Calu3 (cell line): ENCODE measurements at regions not wholly inside any gene's neighbourhood (a gene's known extent, or its start where the extent isn't known, plus 50 kb on each side); places are given as distances from the start of the nearest gene placed in this dataset.

Experiments
- BruUV-seq: library from RNA; stranded (reverse); fragments of 400-500 nt; replicated peaks from 2 replicates; lab custom pipeline; 2021; lab: Mats Ljungman, UMichigan
- CTCF ChIA-PET: fragments of 300-600 bp; sonication (Branson Sonifier 250); formaldehyde crosslinking; loops from one replicate; lab custom pipeline; 2022; ENCODE audit warnings: antibody characterized with exemption; lab: Charles Lee
- DNase-seq: peaks from one replicate; pipeline ENCODE4 v3.0.0; 2022
- H3K27ac Mint-ChIP-seq: one replicate; pipeline ENCODE4 v1.8.0; 2022; ENCODE audit warnings: mixed read lengths; ENCODE audit not compliant: unreplicated experiment
- H3K27me3 Mint-ChIP-seq: one replicate; pipeline ENCODE4 v1.8.0; 2022; ENCODE audit warnings: mixed read lengths; ENCODE audit not compliant: unreplicated experiment
- H3K36me3 Mint-ChIP-seq: one replicate; pipeline ENCODE4 v1.8.0; 2022; ENCODE audit warnings: mild to moderate bottlenecking, moderate library complexity, mixed read lengths; ENCODE audit not compliant: insufficient read depth, unreplicated experiment
- H3K4me1 Mint-ChIP-seq: one replicate; pipeline ENCODE4 v1.8.0; 2022; ENCODE audit warnings: mild to moderate bottlenecking, low read depth, mixed read lengths; ENCODE audit not compliant: unreplicated experiment
- H3K4me3 Mint-ChIP-seq: one replicate; pipeline ENCODE4 v1.8.0; 2022; ENCODE audit warnings: mild to moderate bottlenecking, low read depth, moderate library complexity, mixed read lengths; ENCODE audit not compliant: unreplicated experiment
- H3K9me3 Mint-ChIP-seq: one replicate; pipeline ENCODE4 v1.8.0; 2022; ENCODE audit warnings: low read depth, mixed read lengths; ENCODE audit not compliant: unreplicated experiment
- CTCF ChIP-seq: fragments of 200-600 bp; IDR thresholded peaks from one replicate; pipeline ENCODE4 v1.8.0; 2022; ENCODE audit warnings: antibody characterized with exemption; ENCODE audit not compliant: unreplicated experiment
- intact Hi-C: fragments of 100-400 bp; cut with micrococcal nuclease; formaldehyde crosslinking; loops from one replicate; pipeline ENCODE4 v1.10.0; 2022; ENCODE audit not compliant: unreplicated experiment

- no peak for TF ChIP-seq CTCF
- no peaks in the 10 kb centered on the region for H3K36me3 Mint-ChIP-seq
- no peaks in the 10 kb centered on the region for H3K27me3 Mint-ChIP-seq
- peaks cover 4% of the 10 kb centered on the region for H3K9me3 Mint-ChIP-seq
- CTCF ChIA-PET = interaction anchor here (0.9 kb wide), 1 partner anchor 23 kb away, joined by 3 read pairs; no protein-coding TSS in a partner anchor
- peaks cover 16% of the 10 kb centered on the region for H3K4me1 Mint-ChIP-seq
- peak; percentile 14 for DNase-seq
- intact Hi-C loops = no loop called here
- no peak overlapping the region for H3K4me3 Mint-ChIP-seq
- BruUV-seq = no TSS peak
- peak overlapping the region; percentile 50 for H3K27ac Mint-ChIP-seq
Measured at GRCh38 chr13:47621931-47622330, 379.1 kb downstream of the SUCLA2 start.

- H3K36me3 Mint-ChIP-seq = no peaks in the 10 kb centered on the region
- H3K27me3 Mint-ChIP-seq = no peaks in the 10 kb centered on the region
- DNase-seq = no peak
- intact Hi-C loops = no loop called here
- no peaks in the 10 kb centered on the region for H3K9me3 Mint-ChIP-seq
- no peak for TF ChIP-seq CTCF
- H3K4me3 Mint-ChIP-seq = no peak overlapping the region
- CTCF ChIA-PET = no interaction called here
- no peaks in the 10 kb centered on the region for H3K4me1 Mint-ChIP-seq
- no TSS peak for BruUV-seq
- H3K27ac Mint-ChIP-seq = no peak overlapping the region
Measured at GRCh38 chr13:47611664-47612288, 389.3 kb downstream of the SUCLA2 start.

GRCh38 chr13:47610687-47611086 lies 390.4 kb downstream of the SUCLA2 start:
- intact Hi-C loops = no loop called here
- Mint-ChIP-seq H3K27ac (no peak overlapping the region), H3K4me3 (no peak overlapping the region), H3K27me3 (no peaks in the 10 kb centered on the region), H3K9me3 (no peaks in the 10 kb centered on the region), H3K36me3 (no peaks in the 10 kb centered on the region), H3K4me1 (no peaks in the 10 kb centered on the region)
- BruUV-seq = no TSS peak
- DNase-seq = no peak
- no peak for TF ChIP-seq CTCF
- CTCF ChIA-PET = no interaction called here

GRCh38 chr13:47603365-47603764 lies 397.7 kb downstream of the SUCLA2 start:
- intact Hi-C loops = no loop called here
- no peaks in the 10 kb centered on the region for H3K36me3 Mint-ChIP-seq

More at GRCh38 chr13:47603365-47603764, 397.7 kb downstream of the SUCLA2 start:
- Mint-ChIP-seq H3K27ac (no peak overlapping the region), H3K4me1 (no peaks in the 10 kb centered on the region), H3K9me3 (no peaks in the 10 kb centered on the region), H3K27me3 (no peaks in the 10 kb centered on the region), H3K4me3 (no peak overlapping the region)
- CTCF ChIA-PET = no interaction called here
- DNase-seq = no peak
- TF ChIP-seq CTCF = no peak
- BruUV-seq = no TSS peak
